ENCODE measurements at regions not wholly inside any gene's neighbourhood (a gene's known extent, or its start where the extent isn't known, plus 50 kb on each side); places are given as distances from the start of the nearest gene placed in this dataset.
"Not testable (repeated sequence)": the region's sequence is repeated elsewhere in the genome, so short reads cannot be mapped to it uniquely, and the experiment has no call there.

- H3K27me3 ChIP-seq, result no peaks in the 10 kb centered on the region
- no peak for DNase-seq (ENCODE audit: low spot score)
- no peaks in the 10 kb centered on the region for H3K36me3 ChIP-seq
- no peak for TF ChIP-seq CTCF (IDR thresholded peaks at IDR 0.05)
- H3K4me1 ChIP-seq, result no peaks in the 10 kb centered on the region
- no peak overlapping the region for H3K27ac ChIP-seq
- H3K4me3 ChIP-seq, result no peak overlapping the region
- no peaks in the 10 kb centered on the region for H3K9me3 ChIP-seq
Observed at GRCh38 chr6:166236596-166236995, 68.9 kb upstream of the TBXT start.

GRCh38 chr6:166235666-166236292 is 68.1 kb upstream of the TBXT start:
- TF ChIP-seq CTCF (IDR thresholded peaks at IDR 0.05), result no peak
- Histone ChIP-seq H3K36me3 (no peaks in the 10 kb centered on the region), H3K4me1 (no peaks in the 10 kb centered on the region), H3K4me3 (no peak overlapping the region), H3K27me3 (no peaks in the 10 kb centered on the region), H3K9me3 (no peaks in the 10 kb centered on the region), H3K27ac (no peak overlapping the region)
- DNase-seq (ENCODE audit: low spot score), result no peak

GRCh38 chr6:166231181-166231580 is 63.5 kb upstream of the TBXT start:
- not testable (repeated sequence) for H3K9me3 ChIP-seq; H3K27ac ChIP-seq; H3K4me3 ChIP-seq; DNase-seq (ENCODE audit: low spot score); H3K4me1 ChIP-seq; H3K27me3 ChIP-seq; H3K36me3 ChIP-seq

GRCh38 chr6:166228839-166229528 is 61.3 kb upstream of the TBXT start:
- no peak for TF ChIP-seq CTCF (IDR thresholded peaks at IDR 0.05)

GRCh38 chr6:166228425-166228824 is 60.8 kb upstream of the TBXT start:
- Histone ChIP-seq H3K36me3 (no peaks in the 10 kb centered on the region), H3K27ac (no peak overlapping the region), H3K4me3 (no peak overlapping the region), H3K27me3 (no peaks in the 10 kb centered on the region), H3K4me1 (no peaks in the 10 kb centered on the region), H3K9me3 (no peaks in the 10 kb centered on the region)
- no peak for DNase-seq (ENCODE audit: low spot score)
- no peak for TF ChIP-seq CTCF (IDR thresholded peaks at IDR 0.05)

More at GRCh38 chr6:166228839-166229528, 61.3 kb upstream of the TBXT start:
- no peak for DNase-seq (ENCODE audit: low spot score)
- H3K4me3 ChIP-seq, result no peak overlapping the region
- no peaks in the 10 kb centered on the region for H3K27me3 ChIP-seq
- no peak overlapping the region for H3K27ac ChIP-seq
- H3K9me3 ChIP-seq, result no peaks in the 10 kb centered on the region
- no peaks in the 10 kb centered on the region for H3K36me3 ChIP-seq
- H3K4me1 ChIP-seq, result no peaks in the 10 kb centered on the region

- H3K9me3 ChIP-seq, result no peaks in the 10 kb centered on the region
- no peak overlapping the region for H3K4me3 ChIP-seq
- no peaks in the 10 kb centered on the region for H3K4me1 ChIP-seq
- H3K36me3 ChIP-seq, result no peaks in the 10 kb centered on the region
- no peak for DNase-seq (ENCODE audit: low spot score)
- TF ChIP-seq CTCF (IDR thresholded peaks at IDR 0.05), result no peak
- H3K27me3 ChIP-seq, result no peaks in the 10 kb centered on the region
- H3K27ac ChIP-seq, result no peak overlapping the region
Observed at GRCh38 chr6:166223079-166223478, 55.4 kb upstream of the TBXT start.

Data from right atrium auricular region (tissue), 2 donors.